WTC11 (cell line): ENCODE measurements at regions not wholly inside any gene's neighbourhood (a gene's known extent, or its start where the extent isn't known, plus 50 kb on each side); places are given as distances from the start of the nearest gene placed in this dataset.

Source experiments
- ATAC-seq: fragments of 200-7000 bp; cut with Tn5 transposase; 2 replicates; pipeline ENCODE4 v1.10.0; 2021; ENCODE audit warnings: mild to moderate bottlenecking, moderate library complexity
- CTCF ChIA-PET: fragments of 300-600 bp; sonication (Branson Sonifier 250); formaldehyde crosslinking; loops from one replicate; lab custom pipeline; 2021; ENCODE audit warnings: antibody characterized with exemption; lab: Charles Lee
- POLR2A ChIA-PET: fragments of 350-600 bp; sonication (Branson Sonifier 250); formaldehyde crosslinking; loops from one replicate; lab custom pipeline; 2021; ENCODE audit warnings: antibody characterized with exemption; lab: Charles Lee
- DNase-seq: peaks from one replicate; pipeline ENCODE4 v3.0.0; 2021; ENCODE audit warnings: low spot score
- H3K27ac Mint-ChIP-seq: 2 replicates; pipeline ENCODE4 v1.8.0; 2021; ENCODE audit warnings: mixed read lengths
- H3K27me3 Mint-ChIP-seq: 2 replicates; pipeline ENCODE4 v1.8.0; 2021; ENCODE audit warnings: low read depth, mild to moderate bottlenecking, moderate library complexity, mixed read lengths
- H3K36me3 Mint-ChIP-seq: 2 replicates; pipeline ENCODE4 v1.8.0; 2021; ENCODE audit warnings: mixed read lengths
- H3K4me1 Mint-ChIP-seq: 2 replicates; pipeline ENCODE4 v1.8.0; 2022; ENCODE audit warnings: mixed read lengths
- H3K4me3 Mint-ChIP-seq: 2 replicates; pipeline ENCODE4 v1.8.0; 2021; ENCODE audit warnings: mild to moderate bottlenecking, moderate library complexity, mixed read lengths
- H3K9me3 Mint-ChIP-seq: 2 replicates; pipeline ENCODE4 v1.8.0; 2021; ENCODE audit warnings: mixed read lengths
- AFF4 ChIP-seq: sonication (generic); formaldehyde crosslinking; IDR thresholded peaks from 2 replicates; pipeline ENCODE4 v1.8.1; 2023; ENCODE audit warnings: mild to moderate bottlenecking, missing genetic modification reagents, borderline replicate concordance
- ATF2 ChIP-seq: sonication (generic); formaldehyde crosslinking; IDR thresholded peaks from 2 replicates; pipeline ENCODE4 v1.8.1; 2022; ENCODE audit warnings: low read depth, missing genetic modification reagents, borderline replicate concordance
- ESRRA ChIP-seq: sonication (generic); formaldehyde crosslinking; IDR thresholded peaks from 2 replicates; pipeline ENCODE4 v1.8.1; 2022; ENCODE audit warnings: mild to moderate bottlenecking, missing genetic modification reagents, borderline replicate concordance
- FOXP1 ChIP-seq: sonication (generic); formaldehyde crosslinking; IDR thresholded peaks from 2 replicates; pipeline ENCODE4 v1.8.0; 2022; ENCODE audit warnings: missing genetic modification reagents, mild to moderate bottlenecking, moderate library complexity, borderline replicate concordance
- GABPB1 ChIP-seq: sonication (generic); formaldehyde crosslinking; IDR thresholded peaks from 2 replicates; pipeline ENCODE4 v1.8.1; 2023; ENCODE audit warnings: mild to moderate bottlenecking, missing genetic modification reagents
- IRF1 ChIP-seq: sonication (generic); formaldehyde crosslinking; IDR thresholded peaks from 2 replicates; pipeline ENCODE4 v1.8.0; 2023; ENCODE audit warnings: missing genetic modification reagents
- RELA ChIP-seq: sonication (generic); formaldehyde crosslinking; IDR thresholded peaks from 2 replicates; pipeline ENCODE4 v1.8.1; 2022; ENCODE audit warnings: missing genetic modification reagents, mild to moderate bottlenecking, borderline replicate concordance
- RORB ChIP-seq: fragments of 250-450 bp; sonication (Bioruptor Pico); IDR thresholded peaks from 2 replicates; pipeline ENCODE4 v1.9.0; 2021; ENCODE audit warnings: mild to moderate bottlenecking
- SMAD4 ChIP-seq: sonication (generic); formaldehyde crosslinking; IDR thresholded peaks from 2 replicates; pipeline ENCODE4 v1.8.0; 2022; ENCODE audit warnings: mild to moderate bottlenecking, missing genetic modification reagents
- TEAD4 ChIP-seq: sonication (generic); formaldehyde crosslinking; IDR thresholded peaks from 2 replicates; pipeline ENCODE4 v1.8.0; 2022; ENCODE audit warnings: mild to moderate bottlenecking, missing genetic modification reagents
- ZBTB43 ChIP-seq: sonication (generic); formaldehyde crosslinking; IDR thresholded peaks from 2 replicates; pipeline ENCODE4 v1.8.1; 2023; ENCODE audit warnings: mild to moderate bottlenecking, missing genetic modification reagents
- ZNF263 ChIP-seq: sonication (generic); formaldehyde crosslinking; IDR thresholded peaks from 2 replicates; pipeline ENCODE4 v1.8.1; 2022; ENCODE audit warnings: low read depth, mild to moderate bottlenecking, moderate library complexity, missing genetic modification reagents
- ZNF317 ChIP-seq: sonication (generic); formaldehyde crosslinking; IDR thresholded peaks from 2 replicates; pipeline ENCODE4 v1.8.1; 2023; ENCODE audit warnings: low read depth, mild to moderate bottlenecking, moderate library complexity, missing genetic modification reagents, borderline replicate concordance
- ZNF416 ChIP-seq: fragments of 250-450 bp; sonication (Bioruptor Pico); IDR thresholded peaks from 2 replicates; pipeline ENCODE4 v1.9.0; 2021; ENCODE audit warnings: mild to moderate bottlenecking, inconsistent platforms
- ZNF423 ChIP-seq: fragments of 250-450 bp; sonication (Bioruptor Pico); IDR thresholded peaks from 2 replicates; pipeline ENCODE4 v2.1.2; 2022; ENCODE audit warnings: mild to moderate bottlenecking, moderate library complexity
- ZNF671 ChIP-seq: fragments of 250-450 bp; sonication (Bioruptor Pico); IDR thresholded peaks from 2 replicates; pipeline ENCODE4 v1.8.0; 2021; ENCODE audit warnings: mild to moderate bottlenecking
- TF ChIP-seq, protein P1 (sequence below): fragments of 250-450 bp; sonication (Bioruptor Pico); IDR thresholded peaks from 2 replicates; pipeline ENCODE4 v1.8.0; 2021; ENCODE audit warnings: mild to moderate bottlenecking
- TF ChIP-seq, protein P2 (sequence below): sonication (generic); formaldehyde crosslinking; conservative IDR thresholded peaks from 2 replicates; pipeline ENCODE4 v1.8.1; 2023; ENCODE audit warnings: mild to moderate bottlenecking, low read depth, missing genetic modification reagents, moderate library complexity
- TF ChIP-seq, protein P3 (sequence below): sonication (generic); formaldehyde crosslinking; IDR thresholded peaks from 2 replicates; pipeline ENCODE4 v1.8.1; 2022; ENCODE audit warnings: mild to moderate bottlenecking, missing genetic modification reagents, moderate library complexity, borderline replicate concordance
- TF ChIP-seq, protein P4 (sequence below): sonication (generic); formaldehyde crosslinking; IDR thresholded peaks from 2 replicates; pipeline ENCODE4 v1.8.1; 2022; ENCODE audit warnings: low read depth, mild to moderate bottlenecking, moderate library complexity, missing genetic modification reagents, borderline replicate concordance

DNA sequence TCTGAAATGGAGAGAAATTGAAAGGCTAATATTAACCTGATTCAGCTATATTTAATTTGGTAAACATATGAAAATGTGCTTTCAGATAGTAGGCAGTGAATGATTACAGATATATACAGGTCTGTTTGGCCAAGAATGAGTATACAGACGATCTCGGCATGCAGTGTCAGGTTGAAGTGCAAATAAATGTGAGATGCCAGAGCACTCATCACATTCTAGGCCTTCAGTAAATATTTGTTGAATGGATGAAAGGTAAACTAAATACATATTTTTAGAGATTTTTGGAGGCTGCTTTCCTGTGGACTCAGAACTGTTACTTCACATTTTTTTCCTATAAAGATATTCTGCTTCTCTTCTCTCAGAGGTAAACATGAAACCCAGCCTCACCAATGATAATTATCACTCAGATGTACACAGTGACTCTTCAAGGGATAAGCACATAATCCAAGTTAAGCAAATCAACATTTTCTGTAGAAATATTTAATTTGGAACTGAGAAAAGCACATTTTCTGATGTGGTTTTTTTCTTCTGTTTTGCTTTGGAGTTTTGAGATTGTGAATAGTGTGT is 702.9 kb downstream of the BRINP3 start (continued):
- TF ChIP-seq, protein P1, sequence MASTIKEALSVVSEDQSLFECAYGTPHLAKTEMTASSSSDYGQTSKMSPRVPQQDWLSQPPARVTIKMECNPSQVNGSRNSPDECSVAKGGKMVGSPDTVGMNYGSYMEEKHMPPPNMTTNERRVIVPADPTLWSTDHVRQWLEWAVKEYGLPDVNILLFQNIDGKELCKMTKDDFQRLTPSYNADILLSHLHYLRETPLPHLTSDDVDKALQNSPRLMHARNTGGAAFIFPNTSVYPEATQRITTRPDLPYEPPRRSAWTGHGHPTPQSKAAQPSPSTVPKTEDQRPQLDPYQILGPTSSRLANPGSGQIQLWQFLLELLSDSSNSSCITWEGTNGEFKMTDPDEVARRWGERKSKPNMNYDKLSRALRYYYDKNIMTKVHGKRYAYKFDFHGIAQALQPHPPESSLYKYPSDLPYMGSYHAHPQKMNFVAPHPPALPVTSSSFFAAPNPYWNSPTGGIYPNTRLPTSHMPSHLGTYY (CRISPR knock-in tag): no peak
- no peak for TF ChIP-seq ZNF317 (CRISPR knock-in tag)

DNA sequence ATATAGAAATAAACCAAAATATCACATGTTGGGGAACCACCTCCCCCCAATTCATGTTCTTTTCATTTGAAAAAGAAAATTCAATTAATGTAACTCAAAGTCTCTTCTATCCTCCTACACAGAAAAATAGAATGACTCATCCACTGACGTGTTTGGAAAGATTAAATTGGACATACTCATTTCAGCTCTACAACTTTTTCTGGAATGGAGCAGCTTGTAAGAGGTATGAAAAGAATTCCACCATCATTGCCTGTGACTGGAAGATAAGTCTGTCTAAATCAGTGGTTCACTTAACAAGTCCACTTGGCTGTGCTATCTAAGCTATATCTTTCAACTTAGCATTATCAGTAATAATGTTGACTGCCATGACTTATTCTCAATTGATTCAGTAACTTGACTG is 702.3 kb downstream of the BRINP3 start:
- Mint-ChIP-seq H3K27me3 (no peaks in the 10 kb centered on the region), H3K36me3 (no peaks in the 10 kb centered on the region), H3K27ac (no peak overlapping the region), H3K4me3 (no peak overlapping the region), H3K9me3 (no peaks in the 10 kb centered on the region), H3K4me1 (no peaks in the 10 kb centered on the region)
- ChIA-PET CTCF (no interaction called here), POLR2A (interaction anchor here (0.5 kb wide), 1 partner anchor 128 kb away, joined by 4 read pairs; no protein-coding TSS in a partner anchor)
- DNase-seq (no peak), ATAC-seq (no peak)
- no peak for TF ChIP-seq ZBTB43 (CRISPR knock-in tag)
- TF ChIP-seq ZNF671 (CRISPR knock-in tag): no peak
- TF ChIP-seq RELA (CRISPR knock-in tag): no peak
- no peak for TF ChIP-seq SMAD4 (CRISPR knock-in tag)
- TF ChIP-seq AFF4: no peak
- no peak for TF ChIP-seq RORB
- TF ChIP-seq ESRRA: no peak
- TF ChIP-seq, protein P2, sequence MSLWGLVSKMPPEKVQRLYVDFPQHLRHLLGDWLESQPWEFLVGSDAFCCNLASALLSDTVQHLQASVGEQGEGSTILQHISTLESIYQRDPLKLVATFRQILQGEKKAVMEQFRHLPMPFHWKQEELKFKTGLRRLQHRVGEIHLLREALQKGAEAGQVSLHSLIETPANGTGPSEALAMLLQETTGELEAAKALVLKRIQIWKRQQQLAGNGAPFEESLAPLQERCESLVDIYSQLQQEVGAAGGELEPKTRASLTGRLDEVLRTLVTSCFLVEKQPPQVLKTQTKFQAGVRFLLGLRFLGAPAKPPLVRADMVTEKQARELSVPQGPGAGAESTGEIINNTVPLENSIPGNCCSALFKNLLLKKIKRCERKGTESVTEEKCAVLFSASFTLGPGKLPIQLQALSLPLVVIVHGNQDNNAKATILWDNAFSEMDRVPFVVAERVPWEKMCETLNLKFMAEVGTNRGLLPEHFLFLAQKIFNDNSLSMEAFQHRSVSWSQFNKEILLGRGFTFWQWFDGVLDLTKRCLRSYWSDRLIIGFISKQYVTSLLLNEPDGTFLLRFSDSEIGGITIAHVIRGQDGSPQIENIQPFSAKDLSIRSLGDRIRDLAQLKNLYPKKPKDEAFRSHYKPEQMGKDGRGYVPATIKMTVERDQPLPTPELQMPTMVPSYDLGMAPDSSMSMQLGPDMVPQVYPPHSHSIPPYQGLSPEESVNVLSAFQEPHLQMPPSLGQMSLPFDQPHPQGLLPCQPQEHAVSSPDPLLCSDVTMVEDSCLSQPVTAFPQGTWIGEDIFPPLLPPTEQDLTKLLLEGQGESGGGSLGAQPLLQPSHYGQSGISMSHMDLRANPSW (CRISPR knock-in tag): no peak
- no peak for TF ChIP-seq ZNF263 (CRISPR knock-in tag)

DNA sequence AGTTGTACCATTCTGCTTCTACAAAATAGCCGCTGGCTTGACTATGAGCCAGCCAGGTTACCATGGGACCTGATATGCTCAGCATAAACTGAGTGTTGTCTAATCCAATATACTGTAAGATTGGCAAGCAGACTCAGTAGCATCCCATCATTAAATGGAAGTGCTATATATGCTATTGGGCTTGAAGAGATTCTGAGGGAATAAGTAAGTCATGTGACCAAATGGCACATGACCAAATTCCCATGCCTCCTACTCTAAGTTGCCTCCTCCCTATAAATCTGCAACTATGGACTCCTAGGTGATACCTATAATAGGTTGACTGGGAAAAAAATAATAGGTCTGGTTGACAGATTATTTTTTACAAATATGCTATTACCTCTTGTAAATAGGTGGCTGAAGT is 698.6 kb downstream of the BRINP3 start:
- ChIA-PET POLR2A (no interaction called here), CTCF (no interaction called here)
- Mint-ChIP-seq H3K36me3 (no peaks in the 10 kb centered on the region), H3K4me3 (no peak overlapping the region), H3K27me3 (no peaks in the 10 kb centered on the region), H3K9me3 (no peaks in the 10 kb centered on the region), H3K4me1 (no peaks in the 10 kb centered on the region), H3K27ac (no peak overlapping the region)
- DNase-seq: no peak
- ATAC-seq: no peak
- no peak for TF ChIP-seq ZNF423 (CRISPR knock-in tag)
- no peak for TF ChIP-seq ZNF416 (CRISPR knock-in tag)
- no peak for TF ChIP-seq GABPB1 (CRISPR knock-in tag)
- TF ChIP-seq ATF2 (CRISPR knock-in tag): no peak
- no peak for TF ChIP-seq TEAD4 (CRISPR knock-in tag)
- TF ChIP-seq, protein P3, sequence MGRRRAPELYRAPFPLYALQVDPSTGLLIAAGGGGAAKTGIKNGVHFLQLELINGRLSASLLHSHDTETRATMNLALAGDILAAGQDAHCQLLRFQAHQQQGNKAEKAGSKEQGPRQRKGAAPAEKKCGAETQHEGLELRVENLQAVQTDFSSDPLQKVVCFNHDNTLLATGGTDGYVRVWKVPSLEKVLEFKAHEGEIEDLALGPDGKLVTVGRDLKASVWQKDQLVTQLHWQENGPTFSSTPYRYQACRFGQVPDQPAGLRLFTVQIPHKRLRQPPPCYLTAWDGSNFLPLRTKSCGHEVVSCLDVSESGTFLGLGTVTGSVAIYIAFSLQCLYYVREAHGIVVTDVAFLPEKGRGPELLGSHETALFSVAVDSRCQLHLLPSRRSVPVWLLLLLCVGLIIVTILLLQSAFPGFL (CRISPR knock-in tag): no peak
- no peak for TF ChIP-seq FOXP1
- TF ChIP-seq, protein P4, sequence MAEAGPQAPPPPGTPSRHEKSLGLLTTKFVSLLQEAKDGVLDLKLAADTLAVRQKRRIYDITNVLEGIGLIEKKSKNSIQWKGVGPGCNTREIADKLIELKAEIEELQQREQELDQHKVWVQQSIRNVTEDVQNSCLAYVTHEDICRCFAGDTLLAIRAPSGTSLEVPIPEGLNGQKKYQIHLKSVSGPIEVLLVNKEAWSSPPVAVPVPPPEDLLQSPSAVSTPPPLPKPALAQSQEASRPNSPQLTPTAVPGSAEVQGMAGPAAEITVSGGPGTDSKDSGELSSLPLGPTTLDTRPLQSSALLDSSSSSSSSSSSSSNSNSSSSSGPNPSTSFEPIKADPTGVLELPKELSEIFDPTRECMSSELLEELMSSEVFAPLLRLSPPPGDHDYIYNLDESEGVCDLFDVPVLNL (CRISPR knock-in tag): no peak
- TF ChIP-seq IRF1 (CRISPR knock-in tag): no peak
